SH-SY5Y (cell line): ENCODE measurements at regions not wholly inside any gene's neighbourhood (a gene's known extent, or its start where the extent isn't known, plus 50 kb on each side); places are given as distances from the start of the nearest gene placed in this dataset.

ENCODE experiments used
- GATA2 ChIP-seq: IDR thresholded peaks from 2 replicates; pipeline ENCODE4 v1.6.1; 2011; ENCODE audit warnings: mild to moderate bottlenecking, low read depth, low read length
- GATA3 ChIP-seq: IDR thresholded peaks from 2 replicates; pipeline ENCODE4 v1.6.1; 2011; ENCODE audit warnings: low read depth, mild to moderate bottlenecking, low read length, moderate library complexity

DNA sequence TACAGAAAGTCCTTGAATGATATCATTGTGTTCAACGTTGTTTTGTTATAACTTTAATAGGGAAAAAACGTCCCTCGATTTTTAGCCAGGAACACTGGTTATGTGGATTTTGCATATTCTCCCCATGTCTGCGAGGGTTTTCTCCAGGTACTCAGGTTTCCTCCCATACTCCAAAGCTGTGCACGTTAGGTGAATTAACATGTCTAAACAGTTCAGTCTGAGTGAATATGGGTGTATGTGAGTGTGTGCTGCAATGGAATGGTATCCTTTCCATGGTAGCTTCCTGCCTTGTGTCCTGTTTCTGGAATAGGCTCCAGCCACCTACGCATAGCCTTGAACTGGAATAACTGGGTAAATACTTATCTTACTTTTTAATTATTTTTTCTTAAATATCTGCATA, 810.8 kb upstream of the ATXN7L3B start:
- TF ChIP-seq GATA3 (no peak), GATA2 (no peak)
